OCI-LY3 (cell line): ENCODE measurements at regions not wholly inside any gene's neighbourhood (a gene's known extent, or its start where the extent isn't known, plus 50 kb on each side); places are given as distances from the start of the nearest gene placed in this dataset.
"Not testable (repeated sequence)": the region's sequence is repeated elsewhere in the genome, so short reads cannot be mapped to it uniquely, and the experiment has no call there.

Experiments
- H2AFZ ChIP-seq: fragments of 200-600, 300-600 bp; shearing (Covaris generic); 2 replicates; pipeline ENCODE4 v1.6.0; 2014; ENCODE audit warnings: antibody characterized with exemption, low read depth, low read length
- H3K27ac ChIP-seq: fragments of 200-600, 300-600 bp; sonication (generic); 2 replicates; pipeline ENCODE4 v1.5.1; 2014; ENCODE audit warnings: mild to moderate bottlenecking, low read length, moderate library complexity, mixed read lengths
- H3K27me3 ChIP-seq: fragments of 200-600, 300-600 bp; sonication (generic); 2 replicates; pipeline ENCODE4 v1.6.1; 2014; ENCODE audit warnings: low read depth, low read length, mixed read lengths
- H3K36me3 ChIP-seq: fragments of 200-600, 300-600 bp; sonication (generic); replicated peaks from 2 replicates; pipeline ENCODE3; 2014; ENCODE audit warnings: low read depth, low read length, mixed read lengths
- H3K4me1 ChIP-seq: fragments of 300-600, 200-600 bp; sonication (generic); 2 replicates; pipeline ENCODE4 v1.6.1; 2014; ENCODE audit warnings: low read length, mixed read lengths
- H3K4me2 ChIP-seq: fragments of 200-600, 300-600 bp; sonication (generic); 2 replicates; pipeline ENCODE4 v1.6.1; 2014; ENCODE audit warnings: low read length, mixed read lengths
- H3K4me3 ChIP-seq: fragments of 300-600, 200-600 bp; sonication (generic); 2 replicates; pipeline ENCODE4 v1.5.1; 2014; ENCODE audit warnings: antibody characterized with exemption, mild to moderate bottlenecking, low read length, moderate library complexity
- H3K79me2 ChIP-seq: fragments of 300-600, 200-600 bp; shearing (Covaris generic); 2 replicates; pipeline ENCODE4 v1.6.1; 2014; ENCODE audit warnings: mild to moderate bottlenecking, low read length, mixed read lengths
- H3K9ac ChIP-seq: fragments of 300-600, 200-600 bp; shearing (Covaris generic); 2 replicates; pipeline ENCODE4 v1.6.0; 2014; ENCODE audit warnings: mild to moderate bottlenecking, low read length, moderate library complexity
- H3K9me3 ChIP-seq: fragments of 200-600, 300-600 bp; shearing (Covaris generic); 2 replicates; pipeline ENCODE4 v1.6.1; 2014; ENCODE audit warnings: low read length, mixed read lengths; ENCODE audit not compliant: insufficient read depth
- H4K20me1 ChIP-seq: fragments of 200-600, 300-600 bp; sonication (generic); 2 replicates; pipeline ENCODE4 v1.6.1; 2016; ENCODE audit warnings: low read length, mixed read lengths; ENCODE audit not compliant: insufficient read depth
- CTCF ChIP-seq: fragments of 200-600, 300-600 bp; sonication (generic); IDR thresholded peaks from 2 replicates; pipeline ENCODE4 v1.5.1; 2014; ENCODE audit warnings: antibody characterized with exemption, low read length, low read depth
- EZH2phosphoT487 ChIP-seq: fragments of 200-600 bp; shearing (Covaris generic); IDR thresholded peaks from 2 replicates; pipeline ENCODE4 v1.6.1; 2018; ENCODE audit warnings: antibody characterized with exemption, mixed run types, low read depth

- no peak overlapping the region for H2AFZ ChIP-seq
- no peaks in the 10 kb centered on the region for H3K4me1 ChIP-seq
- H3K27me3 ChIP-seq, result 0 out of 2 replicates have a peak, but pooled peaks cover 4% of the 10 kb centered on the region
- no peaks in the 10 kb centered on the region for H3K36me3 ChIP-seq
- H3K9ac ChIP-seq, result no peak overlapping the region
- TF ChIP-seq CTCF, result no peak
- TF ChIP-seq EZH2phosphoT487, result no peak
- no peak overlapping the region for H3K4me2 ChIP-seq
- H3K9me3 ChIP-seq, result no peaks in the 10 kb centered on the region
- H4K20me1 ChIP-seq, result no peaks in the 10 kb centered on the region
- H3K27ac ChIP-seq, result no peak overlapping the region
- H3K79me2 ChIP-seq, result no peaks in the 10 kb centered on the region
- H3K4me3 ChIP-seq, result no peak overlapping the region
Measured at GRCh38 chr20:54793291-54793992, 318.0 kb downstream of the DOK5 start.

- Histone ChIP-seq H3K9ac (no peak overlapping the region), H3K9me3 (no peaks in the 10 kb centered on the region), H3K27me3 (0 out of 2 replicates have a peak, but pooled peaks cover 4% of the 10 kb centered on the region), H3K4me2 (no peak overlapping the region), H3K4me1 (no peaks in the 10 kb centered on the region), H3K36me3 (no peaks in the 10 kb centered on the region), H3K79me2 (no peaks in the 10 kb centered on the region), H3K4me3 (no peak overlapping the region), H3K27ac (no peak overlapping the region), H4K20me1 (no peaks in the 10 kb centered on the region), H2AFZ (no peak overlapping the region)
- TF ChIP-seq EZH2phosphoT487, result no peak
- no peak for TF ChIP-seq CTCF
Measured at GRCh38 chr20:54792688-54793087, 317.3 kb downstream of the DOK5 start.

GRCh38 chr20:54788260-54788659, 312.9 kb downstream of the DOK5 start:
- not testable (repeated sequence) for H3K36me3 ChIP-seq, H3K27ac ChIP-seq, H4K20me1 ChIP-seq, H2AFZ ChIP-seq, H3K4me1 ChIP-seq, H3K4me2 ChIP-seq, H3K79me2 ChIP-seq, H3K4me3 ChIP-seq, H3K9ac ChIP-seq, H3K9me3 ChIP-seq, H3K27me3 ChIP-seq

GRCh38 chr20:54782758-54783157, 307.4 kb downstream of the DOK5 start:
- H3K27ac ChIP-seq, H3K9ac ChIP-seq, H4K20me1 ChIP-seq, H2AFZ ChIP-seq, H3K4me3 ChIP-seq, H3K36me3 ChIP-seq, H3K4me2 ChIP-seq, H3K4me1 ChIP-seq, H3K79me2 ChIP-seq, H3K9me3 ChIP-seq: not testable (repeated sequence)
- peaks cover 18% of the 10 kb centered on the region for H3K27me3 ChIP-seq

- H3K9me3 ChIP-seq, result no peaks in the 10 kb centered on the region
Measured at GRCh38 chr20:54774426-54774825, 299.0 kb downstream of the DOK5 start.

More at GRCh38 chr20:54774426-54774825, 299.0 kb downstream of the DOK5 start:
- no peak overlapping the region for H3K9ac ChIP-seq
- no peak overlapping the region for H3K27ac ChIP-seq
- no peak overlapping the region for H3K4me2 ChIP-seq
- H3K4me1 ChIP-seq, result no peaks in the 10 kb centered on the region
- H4K20me1 ChIP-seq, result no peaks in the 10 kb centered on the region
- no peak for TF ChIP-seq CTCF
- no peak for TF ChIP-seq EZH2phosphoT487
- no peak overlapping the region for H3K4me3 ChIP-seq
- no peaks in the 10 kb centered on the region for H3K79me2 ChIP-seq
- H3K27me3 ChIP-seq, result peaks cover 23% of the 10 kb centered on the region; the same call in 1 of the 2 replicates
- H2AFZ ChIP-seq, result no peak overlapping the region
- H3K36me3 ChIP-seq, result no peaks in the 10 kb centered on the region
